H1 (cell line): ENCODE measurements at regions not wholly inside any gene's neighbourhood (a gene's known extent, or its start where the extent isn't known, plus 50 kb on each side); places are given as distances from the start of the nearest gene placed in this dataset.

Experiments used
- CTCF ChIA-PET: fragments of 300-600 bp; sonication (Branson Sonifier 250); formaldehyde crosslinking; loops from one replicate; lab custom pipeline; 2021; ENCODE audit not compliant: partially characterized antibody; lab: Charles Lee
- POLR2A ChIA-PET: fragments of 300-600 bp; sonication (Branson Sonifier 250); formaldehyde crosslinking; loops from one replicate; lab custom pipeline; 2021; ENCODE audit warnings: inconsistent platforms; ENCODE audit not compliant: partially characterized antibody; lab: Charles Lee
- DNase-seq, 2 experiments: peaks; one replicate each; pipeline versions ENCODE4 v3.0.0 to v3.0.0-alpha.2; 2010 to 2022; ENCODE audit warnings: low spot score in 2 of 2, low read depth in 1 of 2, mixed read lengths in 1 of 2
- FAIRE-seq: peaks from 2 replicates; lab custom pipeline; 2011; peaks lifted over from hg19 to GRCh38; lab: Jason Lieb, UNC
- H2AFZ ChIP-seq: 2 replicates; pipeline ENCODE4 v1.8.1; 2012; ENCODE audit warnings: low read length, inconsistent platforms
- H2AK5ac ChIP-seq: 2 replicates; pipeline ENCODE4 v1.6.1; 2013; ENCODE audit warnings: low read depth, low read length
- H2BK120ac ChIP-seq: replicated peaks from 2 replicates; pipeline ENCODE3; 2013; ENCODE audit warnings: low read depth, low read length, inconsistent platforms
- H2BK12ac ChIP-seq: 2 replicates; pipeline ENCODE4 v1.6.1; 2013; ENCODE audit warnings: low read depth, low read length
- H2BK15ac ChIP-seq: 2 replicates; pipeline ENCODE4 v1.6.1; 2013; ENCODE audit warnings: low read length
- H2BK20ac ChIP-seq: 2 replicates; pipeline ENCODE4 v1.6.1; 2013; ENCODE audit warnings: low read length
- H2BK5ac ChIP-seq: 2 replicates; pipeline ENCODE4 v1.6.1; 2013; ENCODE audit warnings: low read depth, low read length
- H3K14ac ChIP-seq: 2 replicates; pipeline ENCODE4 v1.6.1; 2013; ENCODE audit warnings: inconsistent platforms; ENCODE audit not compliant: insufficient read length
- H3K18ac ChIP-seq: 2 replicates; pipeline ENCODE4 v1.6.1; 2013; ENCODE audit warnings: low read length; ENCODE audit errors: extremely low read depth
- H3K23ac ChIP-seq: 2 replicates; pipeline ENCODE4 v1.6.1; 2013; ENCODE audit warnings: inconsistent platforms; ENCODE audit not compliant: insufficient read length
- H3K23me2 ChIP-seq: 2 replicates; pipeline ENCODE4 v1.6.1; 2013; ENCODE audit warnings: low read depth, low read length
- H3K27ac ChIP-seq: 2 replicates; pipeline ENCODE4 v1.6.1; 2011; ENCODE audit warnings: low read depth, low read length, inconsistent platforms
- H3K27me3 ChIP-seq, 4 experiments: replicated peaks in 1 of 4; 1 replicate in 1 of 4; 2 replicates in 3 of 4; pipeline versions ENCODE4 v1.6.1 to v1.8.1; 2011 to 2013; ENCODE audit warnings: low read length in 3 of 4, mild to moderate bottlenecking in 3 of 4, inconsistent platforms in 2 of 4, mixed read lengths in 2 of 4, moderate library complexity in 1 of 4; ENCODE audit not compliant: control insufficient read depth in 3 of 4, insufficient read depth in 3 of 4; ENCODE audit errors: extremely low read depth in 1 of 4
- H3K36me3 ChIP-seq, 4 experiments: 2 replicates each; pipeline versions ENCODE4 v1.6.1 to v1.8.1; 2011 to 2013; ENCODE audit warnings: mild to moderate bottlenecking in 4 of 4, low read length in 3 of 4, moderate library complexity in 2 of 4, control low read depth in 1 of 4, inconsistent platforms in 1 of 4; ENCODE audit not compliant: insufficient read depth in 4 of 4, control insufficient read depth in 2 of 4
- H3K4ac ChIP-seq: replicated peaks from 2 replicates; pipeline ENCODE3; 2013; ENCODE audit warnings: low read length, low read depth, mixed read lengths, inconsistent platforms; ENCODE audit not compliant: insufficient read length
- H3K4me1 ChIP-seq, 4 experiments: replicated peaks in 1 of 4; 1 replicate in 1 of 4; 2 replicates in 3 of 4; pipeline versions ENCODE4 v1.6.1 to v1.8.1; 2011 to 2013; ENCODE audit warnings: low read length in 3 of 4, inconsistent platforms in 2 of 4, mixed read lengths in 1 of 4; ENCODE audit not compliant: insufficient read depth in 4 of 4, control insufficient read depth in 3 of 4
- H3K4me2 ChIP-seq, 2 experiments: 2 replicates each; pipeline versions ENCODE4 v1.6.1 to v1.8.1; 2011 to 2013; ENCODE audit warnings: low read depth in 2 of 2, low read length in 2 of 2, control low read depth in 1 of 2, inconsistent platforms in 1 of 2, mild to moderate bottlenecking in 1 of 2; ENCODE audit not compliant: insufficient read depth in 1 of 2
- H3K4me3 ChIP-seq, 4 experiments: fragments of 200-600, 300-600 bp in 1 of 4; sonication (generic), shearing (Covaris generic), sonication (Bioruptor Twin) in 1 of 4; 2 replicates each; pipeline versions ENCODE4 v1.5.1 to v1.8.1; 2011 to 2016; ENCODE audit warnings: low read length in 4 of 4, low read depth in 3 of 4, control low read depth in 2 of 4, inconsistent platforms in 2 of 4, mild to moderate bottlenecking in 2 of 4, mixed read lengths in 1 of 4, moderate library complexity in 1 of 4; ENCODE audit not compliant: insufficient read depth in 2 of 4; ENCODE audit errors: extremely low read depth in 1 of 4
- H3K56ac ChIP-seq: replicated peaks from 2 replicates; pipeline ENCODE3; 2013; ENCODE audit warnings: low read depth, mild to moderate bottlenecking, mixed read lengths, low read length, inconsistent platforms; ENCODE audit not compliant: insufficient read length
- H3K79me1 ChIP-seq: 2 replicates; pipeline ENCODE4 v1.6.1; 2013; ENCODE audit warnings: low read depth, low read length, control low read depth
- H3K79me2 ChIP-seq, 2 experiments: 2 replicates each; pipeline versions ENCODE4 v1.6.1 to v1.8.1; 2012 to 2013; ENCODE audit warnings: low read length in 2 of 2, mild to moderate bottlenecking in 2 of 2, inconsistent platforms in 1 of 2; ENCODE audit not compliant: insufficient read depth in 2 of 2, control insufficient read depth in 1 of 2
- H3K9ac ChIP-seq, 4 experiments: replicated peaks in 1 of 4; 1 replicate in 1 of 4; 2 replicates in 3 of 4; pipeline versions ENCODE4 v1.6.1 to v1.8.1; 2011 to 2013; ENCODE audit warnings: low read depth in 3 of 4, low read length in 3 of 4, control low read depth in 2 of 4, mild to moderate bottlenecking in 2 of 4, moderate library complexity in 2 of 4, inconsistent platforms in 1 of 4; ENCODE audit errors: extremely low read depth in 1 of 4
- H3K9me3 ChIP-seq, 2 experiments: 2 replicates each; pipeline versions ENCODE4 v1.6.1 to v1.8.1; 2012 to 2013; ENCODE audit warnings: mild to moderate bottlenecking in 2 of 2, moderate library complexity in 2 of 2, control low read depth in 1 of 2, inconsistent platforms in 1 of 2, low read depth in 1 of 2, low read length in 1 of 2, mixed read lengths in 1 of 2; ENCODE audit not compliant: insufficient read depth in 2 of 2
- H4K20me1 ChIP-seq, 2 experiments: replicated peaks in 1 of 2; 2 replicates each; pipeline versions ENCODE3 to v1.8.1; 2011 to 2013; ENCODE audit warnings: inconsistent platforms in 2 of 2, low read length in 2 of 2, mild to moderate bottlenecking in 1 of 2; ENCODE audit not compliant: insufficient read depth in 2 of 2, control insufficient read depth in 1 of 2
- H4K5ac ChIP-seq: 2 replicates; pipeline ENCODE4 v1.6.1; 2013; ENCODE audit warnings: low read length, low read depth, mixed read lengths, inconsistent platforms; ENCODE audit not compliant: insufficient read length
- H4K8ac ChIP-seq: 2 replicates; pipeline ENCODE4 v1.8.0; 2013; ENCODE audit warnings: mild to moderate bottlenecking, moderate library complexity, low read length, inconsistent platforms; ENCODE audit not compliant: insufficient read depth; ENCODE audit errors: extremely low read depth
- H4K91ac ChIP-seq: replicated peaks from 2 replicates; pipeline ENCODE3; 2013; ENCODE audit warnings: low read length, mixed read lengths, inconsistent platforms; ENCODE audit not compliant: insufficient read length
- BRCA1 ChIP-seq: IDR thresholded peaks from 2 replicates; pipeline ENCODE4 v1.6.1; 2012; ENCODE audit warnings: low read depth, low read length, improper control_type of control experiment
- MAFK ChIP-seq: IDR thresholded peaks from 2 replicates; pipeline ENCODE4 v1.6.1; 2012; ENCODE audit warnings: low read depth, mild to moderate bottlenecking, improper control_type of control experiment, low read length
- RNF2 ChIP-seq: fragments of 200-900, 300-1000 bp; sonication (generic); IDR thresholded peaks from 2 replicates; pipeline ENCODE4 v1.7.1; 2016; ENCODE audit warnings: borderline replicate concordance, low read depth, mild to moderate bottlenecking, antibody characterized with exemption, low read length; ENCODE audit not compliant: poor library complexity, severe bottlenecking; ENCODE audit errors: missing control alignments
- WGBS, 2 experiments: shearing (Covaris generic) in 1 of 2; methylation state at CpG; one replicate each; pipeline versions ENCODE4 v1.1.6 to v1.1.7; 2013 to 2015; ENCODE audit warnings: low lambda C conversion rate in 2 of 2, mixed read lengths in 2 of 2, inconsistent platforms in 1 of 2, low coverage in 1 of 2, missing lambda C conversion rate in 1 of 2; ENCODE audit not compliant: insufficient replicate concordance in 2 of 2, insufficient coverage in 1 of 2, insufficient read length in 1 of 2; ENCODE audit errors: extremely low coverage in 1 of 2, missing lambda C conversion rate in 1 of 2; 5-methylcytosine and 5-hydroxymethylcytosine counted together

DNA sequence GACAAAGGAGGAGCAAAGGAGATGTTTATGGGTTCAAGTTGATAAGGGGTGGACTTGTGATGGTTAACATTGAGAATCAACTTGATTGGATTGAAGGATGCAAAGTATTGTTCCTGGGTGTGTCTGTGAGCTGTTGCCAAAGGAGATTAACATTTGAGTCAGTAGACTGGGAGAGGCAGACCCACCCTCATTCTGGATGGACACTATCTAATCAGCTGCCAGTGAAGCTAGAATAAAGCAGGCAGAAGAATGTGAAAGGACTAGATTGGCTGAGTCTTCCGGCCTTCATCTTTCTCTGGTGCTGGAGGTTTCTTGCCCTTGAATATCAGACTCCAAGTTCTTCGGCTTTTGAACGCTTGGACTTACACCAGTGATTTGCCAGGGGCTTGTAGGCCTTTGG, 98.7 kb upstream of the DAB1 start:
- Histone ChIP-seq H3K27me3 (no peaks in the 10 kb centered on the region), H2BK20ac (no peak overlapping the region), H3K79me2 (no peaks in the 10 kb centered on the region), H4K91ac (no peak overlapping the region), H3K23me2 (no peaks in the 10 kb centered on the region), H3K4me2 (no peak overlapping the region), H2AFZ (no peak overlapping the region), H3K4me1 (peaks cover 0 to 4% (median under 1%) of the 10 kb centered on the region in 4 experiments; a peak in 2 of 7 replicates), H3K23ac (no peak overlapping the region), H3K14ac (no peak overlapping the region), H3K9me3 (no peaks in the 10 kb centered on the region), H4K20me1 (no peaks in the 10 kb centered on the region), H2BK15ac (no peak overlapping the region), H3K79me1 (no peaks in the 10 kb centered on the region), H3K4me3 (no peak overlapping the region), H2AK5ac (no peak overlapping the region), H4K5ac (no peak overlapping the region), H3K4ac (no peak overlapping the region), H3K9ac (no peak overlapping the region), H3K27ac (no peak overlapping the region), H3K36me3 (no peaks in the 10 kb centered on the region), H2BK5ac (no peak overlapping the region), H4K8ac (no peak overlapping the region), H3K56ac (no peak overlapping the region), H2BK120ac (no peak overlapping the region), H2BK12ac (no peak overlapping the region), H3K18ac (no peak overlapping the region)
- CTCF ChIA-PET, result interaction anchor here (1.4 kb wide), 1 partner anchor 10 kb away, joined by 3 read pairs; no protein-coding TSS in a partner anchor
- 92% methylated on average over 3 of the region's 3 CpGs; no CpG with 5 or more reads in 1 of the 2 experiments for WGBS, 2 experiments
- POLR2A ChIA-PET, result no interaction called here
- DNase-seq (no peak), FAIRE-seq (no peak)
- no peak for TF ChIP-seq MAFK
- TF ChIP-seq RNF2, result no peak
- no peak for TF ChIP-seq BRCA1
